HUES48 (cell line): ENCODE measurements at regions not wholly inside any gene's neighbourhood (a gene's known extent, or its start where the extent isn't known, plus 50 kb on each side); places are given as distances from the start of the nearest gene placed in this dataset.

Experiments used
- H3K27ac ChIP-seq: one replicate; pipeline ENCODE4 v1.7.0; 2013; ENCODE audit warnings: low read depth, low read length, inconsistent platforms
- H3K27me3 ChIP-seq: 2 replicates; pipeline ENCODE4 v1.6.1; 2013; ENCODE audit warnings: mild to moderate bottlenecking, low read length; ENCODE audit not compliant: control insufficient read depth, insufficient read depth
- H3K36me3 ChIP-seq: 2 replicates; pipeline ENCODE4 v1.6.1; 2013; ENCODE audit warnings: low read length; ENCODE audit not compliant: control insufficient read depth, insufficient read depth
- H3K4me1 ChIP-seq: 2 replicates; pipeline ENCODE4 v1.6.1; 2013; ENCODE audit warnings: mild to moderate bottlenecking, low read length; ENCODE audit not compliant: control insufficient read depth, insufficient read depth
- H3K4me3 ChIP-seq: 2 replicates; pipeline ENCODE4 v1.5.1; 2013; ENCODE audit warnings: mild to moderate bottlenecking, low read depth, low read length
- H3K9ac ChIP-seq: 2 replicates; pipeline ENCODE4 v1.6.1; 2013; ENCODE audit warnings: mild to moderate bottlenecking, low read depth, low read length, moderate library complexity
- H3K9me3 ChIP-seq: 2 replicates; pipeline ENCODE4 v1.6.1; 2013; ENCODE audit warnings: low read length; ENCODE audit not compliant: control insufficient read depth, insufficient read depth

DNA sequence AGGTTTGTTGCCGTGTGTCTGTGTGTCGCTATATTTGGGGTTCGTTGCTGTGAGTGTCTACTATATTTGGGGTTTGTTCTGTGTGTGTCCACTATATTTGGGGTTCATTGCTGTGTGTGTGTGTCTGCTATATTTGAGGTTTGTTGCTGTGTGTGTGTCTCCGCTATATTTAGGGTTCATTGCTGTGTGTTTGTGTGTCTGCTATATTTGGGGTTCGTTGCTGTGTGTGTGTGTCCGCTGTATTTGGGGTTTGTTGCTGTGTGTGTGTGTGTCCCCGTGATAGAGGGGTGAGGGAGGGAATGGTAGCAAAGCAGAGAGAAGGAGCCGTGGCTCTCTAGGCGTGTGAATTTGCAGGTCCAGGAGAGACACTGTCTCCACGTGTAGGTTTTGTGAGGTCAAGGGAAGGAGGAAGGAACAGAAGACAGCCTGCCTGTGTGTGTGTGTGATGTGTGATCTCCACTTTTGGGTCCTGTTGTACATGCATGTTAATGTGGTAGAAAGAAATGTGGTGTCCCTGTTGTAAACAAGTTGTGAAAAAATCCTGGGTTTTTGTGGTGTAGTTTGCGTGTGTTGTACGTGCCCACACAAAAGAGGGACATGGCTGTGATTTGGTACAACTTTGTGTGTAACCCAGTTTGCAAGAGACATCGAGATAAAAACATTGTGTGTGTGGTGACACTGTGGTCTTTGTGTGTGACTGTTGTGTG is 56.3 kb upstream of the ECE1 start:
- H3K9me3 ChIP-seq, result no peaks in the 10 kb centered on the region
- no peak overlapping the region for H3K9ac ChIP-seq
- H3K4me3 ChIP-seq, result peak overlapping the region; percentile 84
- peaks cover 26% of the 10 kb centered on the region for H3K27me3 ChIP-seq
- H3K4me1 ChIP-seq, result no peaks in the 10 kb centered on the region
- no peaks in the 10 kb centered on the region for H3K36me3 ChIP-seq
- no peak overlapping the region for H3K27ac ChIP-seq

DNA sequence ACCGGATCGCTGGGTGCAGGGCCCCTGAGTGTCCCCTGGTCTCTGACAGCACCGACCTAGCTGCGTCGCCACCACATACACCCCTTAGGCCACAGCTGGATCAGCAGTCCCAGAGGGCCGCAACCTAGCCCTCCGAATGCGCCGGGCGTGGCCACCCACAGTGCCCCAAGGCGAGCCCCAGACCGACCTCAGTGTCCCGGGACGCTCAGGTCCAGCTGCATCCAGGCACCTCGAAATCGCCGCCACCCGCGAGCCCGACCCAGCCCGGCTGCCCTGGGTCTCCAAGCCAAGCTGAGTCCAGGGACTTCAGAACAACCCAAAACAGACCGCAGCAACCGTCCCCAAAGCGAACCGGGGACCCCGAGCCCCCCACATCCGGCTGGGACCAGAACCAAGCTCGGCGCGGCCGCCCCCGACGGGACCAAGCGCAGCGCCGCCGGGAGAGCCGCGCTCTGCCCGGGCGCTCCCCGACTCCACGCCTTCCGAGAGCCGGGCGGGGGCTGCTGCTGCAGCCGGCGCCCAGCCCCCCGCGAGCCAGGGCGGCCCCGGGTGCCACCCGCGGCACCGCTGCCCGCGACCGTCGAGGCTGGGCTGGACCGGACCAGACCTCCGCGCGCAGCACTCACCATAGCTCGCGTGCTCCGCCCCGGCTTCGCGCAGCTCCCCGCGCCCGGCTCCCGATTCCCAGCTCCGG is 54.6 kb upstream of the ECE1 start:
- peaks cover 3% of the 10 kb centered on the region; the same call in 1 of the 2 replicates for H3K4me1 ChIP-seq
- peak overlapping the region; percentile 84 for H3K4me3 ChIP-seq
- H3K9me3 ChIP-seq, result no peaks in the 10 kb centered on the region
- peaks cover 26% of the 10 kb centered on the region for H3K27me3 ChIP-seq
- H3K36me3 ChIP-seq, result no peaks in the 10 kb centered on the region
- peak overlapping the region; percentile 35 for H3K9ac ChIP-seq
- no peak overlapping the region for H3K27ac ChIP-seq

DNA sequence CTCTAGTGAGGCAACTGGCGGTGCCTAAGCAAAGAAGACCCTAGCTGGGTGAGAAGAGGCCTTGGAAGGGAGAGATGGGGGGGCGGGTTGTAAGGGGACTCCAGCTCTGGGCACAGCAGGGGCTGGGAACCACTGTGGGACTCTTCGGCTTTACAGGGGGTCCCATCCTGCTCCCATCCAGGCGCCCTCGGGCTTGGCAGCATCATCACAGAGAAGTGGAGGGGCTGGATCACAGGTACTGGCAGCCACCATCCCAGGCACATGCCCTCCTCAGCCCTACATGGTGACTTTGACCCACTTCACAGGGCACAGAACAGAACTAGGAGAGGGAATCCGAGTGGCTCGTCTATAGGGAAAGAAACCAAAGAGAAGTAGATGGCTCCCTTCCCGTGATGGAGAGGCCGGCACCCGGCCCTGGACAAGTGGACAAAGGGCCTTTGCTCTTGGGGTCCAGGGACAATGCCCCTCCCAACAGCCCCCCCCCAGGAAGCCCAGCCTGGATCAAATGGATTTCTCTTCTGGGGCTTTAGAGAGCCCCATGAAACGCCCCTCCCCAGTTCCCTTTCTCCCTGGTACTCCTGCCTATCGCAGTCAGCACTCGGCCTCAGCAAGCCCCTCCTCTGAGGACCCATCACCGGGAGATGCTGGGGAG is 54.0 kb upstream of the ECE1 start:
- peaks cover 26% of the 10 kb centered on the region for H3K27me3 ChIP-seq
- H3K4me1 ChIP-seq, result peaks cover 3% of the 10 kb centered on the region; the same call in 1 of the 2 replicates
- H3K9me3 ChIP-seq, result no peaks in the 10 kb centered on the region
- H3K27ac ChIP-seq, result no peak overlapping the region
- no peaks in the 10 kb centered on the region for H3K36me3 ChIP-seq
- peak overlapping the region; percentile 84 for H3K4me3 ChIP-seq
- H3K9ac ChIP-seq, result no peak overlapping the region

DNA sequence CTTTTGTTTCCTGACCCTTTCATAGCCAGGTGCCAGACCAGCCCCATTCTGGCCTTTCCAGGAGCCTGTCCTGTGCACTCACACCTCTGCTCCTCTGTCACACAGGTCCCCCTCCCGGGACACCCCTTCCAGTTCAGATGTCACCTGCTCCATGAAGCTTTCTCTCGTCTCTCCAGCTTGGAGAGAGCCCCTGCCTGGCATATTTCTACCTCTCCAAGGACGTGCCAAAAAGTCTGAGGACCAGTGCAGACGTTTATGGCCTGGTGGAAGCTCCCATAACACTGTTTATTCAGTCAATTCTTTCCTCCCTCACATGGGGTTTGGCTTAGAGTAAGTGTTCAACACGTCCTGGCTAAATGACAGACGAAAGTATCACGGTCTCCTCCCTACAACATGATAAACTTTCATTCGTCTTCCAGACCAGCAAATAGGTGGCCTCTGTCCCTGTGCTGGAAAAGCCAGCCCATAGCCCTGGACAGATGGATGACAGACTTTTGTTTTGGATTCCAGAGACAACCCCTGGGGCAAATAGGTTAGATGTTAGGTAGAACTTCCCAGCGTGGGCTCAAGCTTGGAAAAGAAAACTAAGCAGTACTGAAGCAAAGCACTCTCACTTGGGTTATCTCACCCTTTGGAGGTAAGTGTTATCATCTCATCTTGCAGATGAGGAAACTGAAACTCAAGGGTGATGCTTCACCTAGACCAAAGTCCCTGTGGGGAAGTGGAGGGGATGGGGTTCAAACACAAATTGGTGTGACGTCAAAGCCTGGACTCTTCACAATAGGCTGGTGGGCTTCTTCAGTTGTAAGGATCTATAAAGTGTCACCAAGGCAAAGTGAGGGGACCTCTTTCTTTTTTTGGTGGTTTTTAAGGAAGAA is 52.9 kb upstream of the ECE1 start:
- no peaks in the 10 kb centered on the region for H3K36me3 ChIP-seq
- H3K4me3 ChIP-seq, result no peak overlapping the region
- H3K9ac ChIP-seq, result no peak overlapping the region
- peaks cover 26% of the 10 kb centered on the region for H3K27me3 ChIP-seq
- no peaks in the 10 kb centered on the region for H3K9me3 ChIP-seq
- peaks cover 3% of the 10 kb centered on the region; the same call in 1 of the 2 replicates for H3K4me1 ChIP-seq
- H3K27ac ChIP-seq, result no peak overlapping the region

DNA sequence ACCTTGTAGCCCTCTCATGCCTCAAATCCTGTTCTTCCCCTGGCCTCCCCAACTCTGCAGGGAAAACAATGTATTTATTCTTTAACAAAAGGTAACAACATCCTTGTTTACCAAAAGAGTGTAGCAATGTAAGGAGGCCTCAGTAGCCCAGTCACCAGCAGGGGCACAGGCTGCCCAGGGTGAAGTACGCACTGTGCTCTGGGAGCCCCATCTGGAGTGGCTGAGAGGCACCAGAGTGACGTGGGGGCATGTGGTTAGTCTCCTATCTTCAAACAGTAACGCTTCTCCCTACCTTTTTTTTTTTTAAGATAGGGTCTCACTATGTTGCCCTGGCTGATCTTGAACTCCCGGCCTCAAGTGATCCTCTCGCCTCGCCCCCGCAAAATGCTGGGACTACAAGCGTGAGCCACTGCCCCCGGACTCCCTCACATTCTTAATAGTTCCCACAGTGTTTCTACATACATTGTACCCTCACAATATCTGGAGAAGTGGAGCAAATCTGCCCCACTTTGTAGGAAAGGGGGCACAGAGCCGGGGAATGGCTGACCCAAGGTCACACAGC is 51.3 kb upstream of the ECE1 start:
- Histone ChIP-seq H3K36me3 (no peaks in the 10 kb centered on the region), H3K27me3 (peaks cover 25% of the 10 kb centered on the region), H3K4me1 (peaks cover 3% of the 10 kb centered on the region; the same call in 1 of the 2 replicates), H3K27ac (no peak overlapping the region), H3K9me3 (no peaks in the 10 kb centered on the region), H3K4me3 (no peak overlapping the region), H3K9ac (no peak overlapping the region)

DNA sequence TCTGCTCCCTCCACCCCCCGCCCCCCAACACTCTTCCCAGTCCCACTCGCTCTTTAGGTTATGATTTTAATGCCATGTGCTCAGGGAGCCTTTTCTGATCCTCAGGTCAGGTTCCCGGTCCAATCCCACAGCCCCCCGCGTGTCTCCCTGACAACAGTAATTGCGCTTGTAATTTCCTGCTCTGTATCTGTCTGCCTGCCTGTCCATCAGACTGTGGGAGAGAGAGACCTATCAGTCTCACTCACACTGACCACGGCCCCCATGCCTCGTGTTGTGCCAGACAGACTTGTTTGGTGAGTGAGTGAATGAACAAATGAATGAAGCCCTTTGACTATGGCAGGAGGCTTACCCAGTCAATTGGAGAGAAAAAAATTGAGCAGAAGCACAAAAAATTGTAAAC is 50.8 kb upstream of the ECE1 start:
- Histone ChIP-seq H3K4me1 (peaks cover 3% of the 10 kb centered on the region; the same call in 1 of the 2 replicates), H3K9me3 (no peaks in the 10 kb centered on the region), H3K27ac (no peak overlapping the region), H3K9ac (no peak overlapping the region), H3K27me3 (peaks cover 20% of the 10 kb centered on the region), H3K36me3 (no peaks in the 10 kb centered on the region), H3K4me3 (no peak overlapping the region)

DNA sequence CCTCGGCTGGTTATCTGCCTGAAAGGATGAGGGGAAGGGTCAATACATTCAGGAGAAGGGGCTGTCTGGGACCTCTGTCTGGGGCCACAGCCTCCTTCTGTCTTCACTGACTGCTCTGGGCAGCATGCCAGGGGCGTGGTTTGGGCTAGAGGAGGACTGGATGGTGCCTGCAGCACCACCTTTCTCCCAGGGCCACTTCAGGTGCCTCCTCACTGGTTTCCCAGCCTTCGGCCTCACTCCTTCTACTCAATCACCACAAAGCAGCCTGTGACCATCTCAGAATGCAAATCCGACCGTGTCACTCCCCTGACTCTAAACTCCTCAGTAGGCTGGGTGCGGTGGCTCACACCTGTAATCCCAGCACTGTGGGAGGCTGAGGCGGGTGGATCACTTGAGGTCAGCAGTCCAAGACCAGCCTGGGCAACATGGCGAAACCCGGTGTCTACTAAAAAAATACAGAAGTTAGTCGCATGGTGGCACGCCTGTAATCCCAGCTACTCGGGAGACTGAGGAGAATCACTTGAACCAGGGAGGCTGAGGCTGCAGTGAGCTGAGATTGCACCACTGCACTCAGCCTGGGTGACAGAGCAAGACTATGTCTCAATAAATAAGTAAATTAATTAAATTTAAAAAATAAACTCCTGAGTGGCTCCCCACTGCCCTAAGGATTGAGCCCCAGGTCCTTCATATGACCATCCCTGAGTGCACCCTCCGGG is 50.1 kb upstream of the ECE1 start:
- no peak overlapping the region for H3K27ac ChIP-seq
- peaks cover 20% of the 10 kb centered on the region for H3K27me3 ChIP-seq
- H3K9me3 ChIP-seq, result no peaks in the 10 kb centered on the region
- H3K4me1 ChIP-seq, result peaks cover 4% of the 10 kb centered on the region; the same call in 1 of the 2 replicates
- no peak overlapping the region for H3K9ac ChIP-seq
- H3K4me3 ChIP-seq, result no peak overlapping the region
- no peaks in the 10 kb centered on the region for H3K36me3 ChIP-seq
